ENCODE measurements at regions not wholly inside any gene's neighbourhood (a gene's known extent, or its start where the extent isn't known, plus 50 kb on each side); places are given as distances from the start of the nearest gene placed in this dataset.

GRCh38 chr5:67651180-67651579 lies 454.6 kb upstream of the CD180 start:
- Histone ChIP-seq H3K4me3 (ENCODE audit: severe bottlenecking) (no peak overlapping the region), H3K27ac (ENCODE audit: poor library complexity, severe bottlenecking) (no peak overlapping the region), H3K27me3 (ENCODE audit: insufficient read depth, poor library complexity, severe bottlenecking) (no peaks in the 10 kb centered on the region), H3K36me3 (ENCODE audit: low read depth) (no peaks in the 10 kb centered on the region), H3K4me1 (ENCODE audit: insufficient read depth, poor library complexity, severe bottlenecking) (no peaks in the 10 kb centered on the region), H3K9me3 (ENCODE audit: severe bottlenecking) (no peaks in the 10 kb centered on the region)
- no peak for ATAC-seq (ENCODE audit: low read depth)
- DNase-seq (ENCODE audit: low spot score): no peak
- TF ChIP-seq CTCF (IDR thresholded peaks at IDR 0.05; ENCODE audit: poor library complexity, severe bottlenecking): no peak

GRCh38 chr5:67648201-67648671 lies 451.6 kb upstream of the CD180 start:
- Histone ChIP-seq H3K9me3 (ENCODE audit: severe bottlenecking) (peaks cover 2% of the 10 kb centered on the region), H3K4me3 (ENCODE audit: severe bottlenecking) (no peak overlapping the region), H3K27me3 (ENCODE audit: insufficient read depth, poor library complexity, severe bottlenecking) (no peaks in the 10 kb centered on the region), H3K4me1 (ENCODE audit: insufficient read depth, poor library complexity, severe bottlenecking) (no peaks in the 10 kb centered on the region), H3K27ac (ENCODE audit: poor library complexity, severe bottlenecking) (no peak overlapping the region), H3K36me3 (ENCODE audit: low read depth) (no peaks in the 10 kb centered on the region)
- ATAC-seq (ENCODE audit: low read depth) (no peak), DNase-seq (ENCODE audit: low spot score) (no peak)
- TF ChIP-seq CTCF (IDR thresholded peaks at IDR 0.05; ENCODE audit: poor library complexity, severe bottlenecking): no peak

- peaks cover 2% of the 10 kb centered on the region for H3K9me3 ChIP-seq (ENCODE audit: severe bottlenecking)
- no peak overlapping the region for H3K27ac ChIP-seq (ENCODE audit: poor library complexity, severe bottlenecking)
- H3K4me3 ChIP-seq (ENCODE audit: severe bottlenecking): no peak overlapping the region
- no peak for TF ChIP-seq CTCF (IDR thresholded peaks at IDR 0.05; ENCODE audit: poor library complexity, severe bottlenecking)
- H3K27me3 ChIP-seq (ENCODE audit: insufficient read depth, poor library complexity, severe bottlenecking): no peaks in the 10 kb centered on the region
- ATAC-seq (ENCODE audit: low read depth) (no peak), DNase-seq (ENCODE audit: low spot score) (no peak)
- H3K36me3 ChIP-seq (ENCODE audit: low read depth): no peaks in the 10 kb centered on the region
- H3K4me1 ChIP-seq (ENCODE audit: insufficient read depth, poor library complexity, severe bottlenecking): no peaks in the 10 kb centered on the region
These were observed 451.2 kb upstream of the CD180 start for GRCh38 chr5:67647772-67648171.

GRCh38 chr5:67644221-67644920 lies 447.8 kb upstream of the CD180 start:
- Histone ChIP-seq H3K4me1 (ENCODE audit: insufficient read depth, poor library complexity, severe bottlenecking) (no peaks in the 10 kb centered on the region), H3K27ac (ENCODE audit: poor library complexity, severe bottlenecking) (no peak overlapping the region), H3K9me3 (ENCODE audit: severe bottlenecking) (peaks cover 2% of the 10 kb centered on the region), H3K36me3 (ENCODE audit: low read depth) (no peaks in the 10 kb centered on the region), H3K27me3 (ENCODE audit: insufficient read depth, poor library complexity, severe bottlenecking) (no peaks in the 10 kb centered on the region), H3K4me3 (ENCODE audit: severe bottlenecking) (no peak overlapping the region)
- no peak for TF ChIP-seq CTCF (IDR thresholded peaks at IDR 0.05; ENCODE audit: poor library complexity, severe bottlenecking)
- ATAC-seq (ENCODE audit: low read depth): no peak
- no peak for DNase-seq (ENCODE audit: low spot score)

GRCh38 chr5:67643536-67643935 lies 446.9 kb upstream of the CD180 start:
- DNase-seq (ENCODE audit: low spot score): no peak

More at GRCh38 chr5:67643536-67643935, 446.9 kb upstream of the CD180 start:
- no peak for ATAC-seq (ENCODE audit: low read depth)
- Histone ChIP-seq H3K4me1 (ENCODE audit: insufficient read depth, poor library complexity, severe bottlenecking) (no peaks in the 10 kb centered on the region), H3K9me3 (ENCODE audit: severe bottlenecking) (peaks cover 2% of the 10 kb centered on the region), H3K4me3 (ENCODE audit: severe bottlenecking) (no peak overlapping the region), H3K27ac (ENCODE audit: poor library complexity, severe bottlenecking) (no peak overlapping the region), H3K36me3 (ENCODE audit: low read depth) (no peaks in the 10 kb centered on the region), H3K27me3 (ENCODE audit: insufficient read depth, poor library complexity, severe bottlenecking) (no peaks in the 10 kb centered on the region)
- TF ChIP-seq CTCF (IDR thresholded peaks at IDR 0.05; ENCODE audit: poor library complexity, severe bottlenecking): no peak

All from RWPE2 (cell line).